ENCODE measurements at regions not wholly inside any gene's neighbourhood (a gene's known extent, or its start where the extent isn't known, plus 50 kb on each side); places are given as distances from the start of the nearest gene placed in this dataset.
"Not testable (repeated sequence)": the region's sequence is repeated elsewhere in the genome, so short reads cannot be mapped to it uniquely, and the experiment has no call there.

DNA sequence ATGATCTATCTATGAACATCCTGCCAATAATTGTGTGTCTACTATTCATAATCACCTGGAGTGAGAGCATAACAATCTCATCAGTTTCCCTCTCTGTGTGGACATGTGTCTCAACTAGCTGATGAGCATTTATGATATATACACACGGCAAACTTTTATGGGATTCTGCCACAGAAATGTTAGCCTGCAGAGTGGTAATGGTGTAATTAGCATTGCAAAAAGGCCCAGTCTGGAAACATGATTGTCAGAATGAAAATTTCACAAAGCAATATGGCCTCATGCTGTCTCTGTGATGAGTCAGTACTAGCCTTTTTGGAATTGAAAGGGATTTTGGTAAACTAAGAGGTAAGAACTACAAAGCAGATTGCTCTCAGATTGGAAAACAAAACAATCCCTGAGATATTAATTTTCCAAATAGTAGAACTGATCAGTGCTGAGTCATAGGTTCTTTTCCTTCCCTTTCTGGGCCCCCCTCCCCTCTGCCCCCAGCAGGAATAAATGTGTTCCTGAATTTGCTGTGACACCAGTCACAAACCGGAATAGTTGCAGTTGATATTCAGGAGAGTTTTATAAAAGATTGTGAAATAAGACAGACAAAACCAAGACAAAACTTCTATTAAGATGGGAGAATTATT lies 189.2 kb downstream of the OSR1 start:
- no peaks in the 10 kb centered on the region for H3K27me3 Mint-ChIP-seq
- POLR2A ChIA-PET = no interaction called here
- no peaks in the 10 kb centered on the region for H3K36me3 Mint-ChIP-seq
- no peak for ATAC-seq (ENCODE audit: low read depth)
- H3K27ac Mint-ChIP-seq = no peak overlapping the region
- peaks cover 2% of the 10 kb centered on the region for H3K9me3 Mint-ChIP-seq
- H3K4me1 Mint-ChIP-seq = no peaks in the 10 kb centered on the region
- H3K4me3 Mint-ChIP-seq = no peak overlapping the region
- DNase-seq = no peak

DNA sequence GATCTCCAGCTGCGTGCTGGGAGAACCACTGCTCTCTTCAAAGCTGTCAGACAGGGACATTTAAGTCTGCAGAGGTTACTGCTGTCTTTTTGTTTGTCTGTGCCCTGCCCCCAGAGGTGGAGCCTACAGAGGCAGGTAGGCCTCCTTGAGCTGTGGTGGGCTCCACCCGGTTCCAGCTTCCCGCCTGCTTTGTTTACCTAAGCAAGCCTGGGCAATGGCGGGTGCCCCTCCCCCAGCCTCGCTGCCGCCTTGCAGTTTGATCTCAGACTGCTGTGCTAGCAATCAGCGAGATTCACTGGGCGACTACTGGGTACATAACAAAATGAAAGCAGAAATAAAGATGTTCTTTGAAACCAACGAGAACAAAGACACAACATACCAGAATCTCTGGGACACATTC lies 194.3 kb downstream of the OSR1 start:
- ATAC-seq (ENCODE audit: low read depth); H3K27ac Mint-ChIP-seq; H3K9me3 Mint-ChIP-seq; H3K36me3 Mint-ChIP-seq; H3K27me3 Mint-ChIP-seq; DNase-seq; POLR2A ChIA-PET; H3K4me3 Mint-ChIP-seq; H3K4me1 Mint-ChIP-seq: not testable (repeated sequence)

DNA sequence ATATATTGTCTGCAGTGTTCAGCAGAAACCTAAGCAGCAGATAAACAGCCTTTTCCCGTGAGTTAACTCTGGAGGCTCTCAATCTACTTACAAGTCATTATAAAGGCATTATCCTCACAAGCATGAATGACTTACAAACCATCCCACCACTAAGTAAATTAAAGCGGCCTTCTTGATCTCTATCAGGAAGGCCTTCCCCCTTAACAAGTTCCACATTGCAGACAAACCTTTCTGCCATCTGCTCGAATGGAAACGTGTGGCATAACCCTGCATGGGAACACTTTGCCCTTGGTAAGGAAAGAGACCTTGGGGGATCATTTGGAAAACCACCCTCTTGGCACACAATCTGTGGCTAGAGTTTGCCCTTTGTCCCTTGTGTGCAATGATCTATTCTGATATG lies 199.5 kb downstream of the OSR1 start:
- Mint-ChIP-seq H3K9me3 (peaks cover 3% of the 10 kb centered on the region), H3K36me3 (no peaks in the 10 kb centered on the region), H3K27ac (no peak overlapping the region), H3K4me3 (no peak overlapping the region), H3K4me1 (no peaks in the 10 kb centered on the region), H3K27me3 (no peaks in the 10 kb centered on the region)
- ATAC-seq (ENCODE audit: low read depth) (no peak), DNase-seq (no peak)
- POLR2A ChIA-PET = no interaction called here

DNA sequence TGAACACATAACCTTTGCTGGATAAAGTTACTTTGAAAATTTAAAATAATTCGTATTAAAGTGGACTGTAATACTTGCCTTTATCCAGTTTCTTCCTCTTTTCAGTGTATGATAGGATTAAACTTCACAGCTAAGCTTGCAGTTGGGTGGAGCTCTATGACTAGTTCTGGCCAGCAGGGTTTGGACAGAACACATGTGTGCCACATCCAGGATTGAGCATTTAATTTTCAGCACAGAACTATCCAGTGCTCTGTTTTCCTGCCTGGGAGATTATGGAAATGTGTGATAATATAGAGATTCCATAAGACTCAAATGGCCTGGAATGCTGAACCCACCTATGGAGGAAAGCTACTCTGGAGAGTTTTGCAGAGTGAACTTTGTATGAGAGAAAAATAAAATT lies 200.2 kb downstream of the OSR1 start:
- H3K9me3 Mint-ChIP-seq = peaks cover 3% of the 10 kb centered on the region
- DNase-seq (no peak), ATAC-seq (ENCODE audit: low read depth) (no peak)
- no peaks in the 10 kb centered on the region for H3K4me1 Mint-ChIP-seq
- POLR2A ChIA-PET = no interaction called here
- no peaks in the 10 kb centered on the region for H3K27me3 Mint-ChIP-seq
- no peaks in the 10 kb centered on the region for H3K36me3 Mint-ChIP-seq
- H3K27ac Mint-ChIP-seq = no peak overlapping the region
- no peak overlapping the region for H3K4me3 Mint-ChIP-seq

DNA sequence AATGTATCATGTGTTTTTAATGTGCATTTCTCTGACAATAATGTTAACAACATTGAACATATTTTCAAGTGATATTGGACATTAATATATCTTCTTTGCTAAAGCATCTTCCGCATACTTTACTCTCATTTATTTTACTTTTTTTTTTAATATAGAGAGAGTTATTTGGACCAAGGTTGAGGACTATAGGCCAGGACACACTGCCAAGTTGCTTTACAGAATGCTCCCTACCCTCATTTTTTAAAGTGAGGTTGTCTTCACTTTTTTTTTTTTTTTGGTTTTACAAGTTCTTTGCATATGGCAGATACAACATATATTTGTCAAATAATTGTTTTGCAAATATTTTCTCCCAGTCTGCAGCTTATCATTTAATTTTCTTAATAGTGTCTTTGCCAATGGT lies 201.8 kb downstream of the OSR1 start:
- POLR2A ChIA-PET = no interaction called here
- DNase-seq (no peak), ATAC-seq (ENCODE audit: low read depth) (no peak)
- peaks cover 5% of the 10 kb centered on the region for H3K9me3 Mint-ChIP-seq
- H3K27ac Mint-ChIP-seq = no peak overlapping the region
- no peaks in the 10 kb centered on the region for H3K27me3 Mint-ChIP-seq
- H3K4me3 Mint-ChIP-seq = no peak overlapping the region
- H3K36me3 Mint-ChIP-seq = no peaks in the 10 kb centered on the region
- H3K4me1 Mint-ChIP-seq = no peaks in the 10 kb centered on the region

DNA sequence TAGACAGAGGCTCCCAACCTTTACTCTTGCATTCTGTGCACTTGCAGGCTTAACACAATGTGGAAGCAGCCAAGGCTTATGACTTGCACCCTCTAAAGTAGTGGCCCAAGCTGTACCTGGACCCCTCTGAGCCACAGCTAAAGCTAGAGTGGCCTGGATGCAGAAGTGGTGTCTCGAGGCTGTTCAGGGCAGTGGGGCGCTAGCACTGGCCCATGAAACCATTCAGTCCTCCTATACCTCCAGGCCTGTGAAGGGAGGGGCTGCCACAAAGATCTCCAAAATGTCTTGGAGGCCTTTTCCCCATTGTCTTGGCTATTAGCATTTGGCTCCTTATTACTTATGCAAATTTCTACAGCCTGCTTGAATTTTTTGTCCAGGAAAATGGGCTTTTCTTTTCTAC lies 207.7 kb downstream of the OSR1 start:
- H3K4me1 Mint-ChIP-seq = no peaks in the 10 kb centered on the region
- no peaks in the 10 kb centered on the region for H3K36me3 Mint-ChIP-seq
- H3K27me3 Mint-ChIP-seq = no peaks in the 10 kb centered on the region
- no peak overlapping the region for H3K4me3 Mint-ChIP-seq
- ATAC-seq (ENCODE audit: low read depth) = no peak
- no peak overlapping the region for H3K27ac Mint-ChIP-seq
- no peak for DNase-seq
- peaks cover 10% of the 10 kb centered on the region for H3K9me3 Mint-ChIP-seq
- POLR2A ChIA-PET = no interaction called here

DNA sequence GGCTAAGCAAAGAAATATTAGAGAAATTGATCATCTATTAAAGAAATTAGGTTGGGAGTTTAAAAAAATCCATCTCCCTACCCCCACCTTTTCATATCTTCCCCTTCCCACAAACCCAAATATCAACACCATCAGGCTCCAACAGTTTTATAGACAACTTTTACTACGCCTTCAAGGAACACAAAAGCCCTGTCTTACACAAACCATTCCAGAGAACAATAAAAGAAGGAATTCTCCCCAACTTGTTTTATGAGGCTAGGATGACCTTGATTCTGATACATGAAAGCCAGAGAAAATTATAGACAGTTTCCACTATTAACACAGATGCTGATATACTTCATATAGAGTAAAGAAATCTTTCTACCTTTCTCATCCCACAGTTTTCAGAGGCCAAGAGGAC lies 211.6 kb downstream of the OSR1 start:
- POLR2A ChIA-PET = no interaction called here
- H3K4me3 Mint-ChIP-seq = no peak overlapping the region
- no peaks in the 10 kb centered on the region for H3K4me1 Mint-ChIP-seq
- H3K27me3 Mint-ChIP-seq = no peaks in the 10 kb centered on the region
- ATAC-seq (ENCODE audit: low read depth) (no peak), DNase-seq (no peak)
- no peak overlapping the region for H3K27ac Mint-ChIP-seq
- peaks cover 7% of the 10 kb centered on the region for H3K9me3 Mint-ChIP-seq
- H3K36me3 Mint-ChIP-seq = no peaks in the 10 kb centered on the region

DNA sequence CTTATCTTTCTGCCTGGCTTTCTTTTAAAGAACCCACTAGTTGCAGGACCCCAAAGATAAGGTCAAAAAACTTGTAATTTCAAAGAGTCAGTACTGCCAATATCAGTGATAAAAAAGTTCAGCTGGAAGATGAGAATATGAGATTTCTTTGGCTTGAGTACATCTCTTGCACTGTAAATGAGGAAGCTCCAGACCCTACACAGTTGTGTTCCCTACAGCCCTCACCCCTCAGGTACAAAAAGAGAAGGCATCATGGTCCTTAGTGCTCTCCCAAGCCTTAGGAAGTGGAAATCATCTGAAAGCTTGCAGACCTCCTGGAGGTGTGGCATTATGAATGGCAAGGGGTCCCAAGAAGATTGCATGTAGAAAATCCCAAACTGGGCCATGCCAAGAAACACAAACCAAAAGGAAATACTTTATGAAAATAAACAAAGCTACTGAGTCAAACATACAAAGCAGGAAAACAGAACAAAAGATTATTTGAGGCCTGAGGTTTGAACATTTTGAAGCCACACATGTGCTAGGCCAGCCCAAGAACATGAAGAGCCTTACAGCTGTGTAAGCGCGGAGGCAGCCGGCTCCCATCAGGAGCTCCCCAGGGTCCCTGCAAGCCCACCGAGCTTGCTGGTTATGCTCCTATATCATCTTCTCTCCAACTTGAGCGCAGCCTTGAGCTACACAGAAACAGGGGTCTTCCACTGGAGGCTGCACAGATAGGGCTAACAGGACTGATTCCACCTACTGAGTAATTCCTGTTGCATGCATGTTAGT lies 217.0 kb downstream of the OSR1 start:
- Mint-ChIP-seq H3K4me1 (no peaks in the 10 kb centered on the region), H3K27me3 (no peaks in the 10 kb centered on the region), H3K9me3 (no peaks in the 10 kb centered on the region), H3K4me3 (no peak overlapping the region), H3K27ac (no peak overlapping the region), H3K36me3 (no peaks in the 10 kb centered on the region)
- POLR2A ChIA-PET = no interaction called here
- DNase-seq = no peak
- no peak for ATAC-seq (ENCODE audit: low read depth)

DNA sequence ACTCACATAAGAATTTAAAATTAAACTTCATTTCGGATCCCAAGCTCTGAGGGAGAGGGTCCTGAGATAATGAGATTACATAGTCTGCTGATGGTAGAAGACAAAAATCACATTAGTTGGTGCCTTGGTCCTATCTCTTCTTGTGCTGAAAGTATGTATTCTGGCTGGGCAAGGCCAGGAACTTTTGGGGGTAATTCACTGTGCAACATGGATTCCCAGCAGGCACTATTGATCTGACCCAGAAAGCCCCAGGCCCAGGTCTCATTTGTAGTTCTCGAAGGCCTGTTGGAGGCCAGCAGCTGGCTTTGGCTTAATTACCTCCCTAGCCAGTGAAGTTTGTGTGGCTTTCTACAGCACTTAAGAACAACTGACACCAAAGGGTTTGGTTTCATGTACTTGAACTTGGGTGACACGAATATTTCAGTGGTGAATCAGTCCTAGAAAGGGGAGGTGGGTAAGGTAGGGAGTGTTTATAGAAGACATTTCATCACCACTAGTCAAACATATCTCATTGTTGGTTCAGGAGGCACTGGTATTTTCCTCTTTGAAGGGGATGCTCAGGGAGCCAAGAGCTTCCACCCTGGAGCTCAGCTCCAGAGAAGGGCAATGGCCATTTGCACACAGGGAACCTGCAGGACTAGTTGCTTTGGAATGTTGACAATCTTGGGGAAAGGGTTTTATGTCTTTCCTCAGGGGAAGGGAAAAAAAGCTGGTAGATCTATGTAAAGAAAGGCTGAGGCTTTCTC lies 217.8 kb downstream of the OSR1 start:
- Mint-ChIP-seq H3K9me3 (no peaks in the 10 kb centered on the region), H3K4me3 (no peak overlapping the region), H3K36me3 (no peaks in the 10 kb centered on the region), H3K27me3 (no peaks in the 10 kb centered on the region), H3K4me1 (no peaks in the 10 kb centered on the region), H3K27ac (no peak overlapping the region)
- DNase-seq = no peak
- POLR2A ChIA-PET = no interaction called here
- no peak for ATAC-seq (ENCODE audit: low read depth)

DNA sequence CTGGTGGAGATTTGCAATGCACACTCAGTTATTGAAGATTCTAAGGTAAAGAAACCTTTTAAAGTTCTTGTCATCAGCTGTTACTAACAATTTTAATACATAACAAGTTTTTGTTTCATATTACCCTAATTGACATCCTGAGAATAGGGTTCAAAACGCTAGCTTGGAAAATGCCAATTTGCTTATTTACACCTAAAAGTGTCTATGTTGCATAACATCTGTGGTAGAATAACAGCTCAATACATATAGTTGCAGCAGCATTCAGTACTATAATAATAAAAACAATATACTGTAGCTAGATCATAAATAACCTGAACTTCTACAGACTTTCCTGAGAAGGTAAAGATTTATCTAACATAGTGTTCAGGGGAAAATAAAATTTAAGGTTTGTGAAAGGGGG lies 219.0 kb downstream of the OSR1 start:
- Mint-ChIP-seq H3K4me1 (no peaks in the 10 kb centered on the region), H3K27me3 (no peaks in the 10 kb centered on the region), H3K36me3 (no peaks in the 10 kb centered on the region), H3K4me3 (no peak overlapping the region), H3K9me3 (no peaks in the 10 kb centered on the region), H3K27ac (no peak overlapping the region)
- no peak for DNase-seq
- POLR2A ChIA-PET = no interaction called here
- no peak for ATAC-seq (ENCODE audit: low read depth)

DNA sequence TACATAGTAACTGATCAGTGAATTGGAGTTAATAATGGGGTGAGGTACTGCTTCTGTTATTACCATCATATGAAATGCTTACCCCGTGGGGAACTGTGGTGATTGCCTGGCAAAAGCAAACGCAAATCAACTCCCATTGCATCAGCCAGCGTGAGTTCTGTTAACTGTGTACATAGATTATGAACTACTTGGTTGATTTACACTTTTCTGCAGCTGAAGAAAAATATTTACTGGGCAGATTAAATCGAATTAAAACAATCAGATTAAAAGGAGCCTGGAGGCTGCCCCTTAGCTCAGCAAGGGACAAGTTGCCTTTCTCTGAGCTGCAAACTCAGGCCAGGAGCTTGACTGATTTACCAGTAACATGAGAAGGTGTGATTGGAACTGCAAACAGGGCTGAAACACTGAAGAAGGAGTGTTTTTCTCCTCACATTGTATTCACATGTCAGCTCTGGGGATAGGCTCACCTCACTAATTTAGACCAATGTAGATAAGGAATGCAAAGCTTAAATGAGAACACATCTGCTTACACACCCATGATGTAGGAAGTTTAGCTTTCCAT lies 220.1 kb downstream of the OSR1 start:
- DNase-seq (no peak), ATAC-seq (ENCODE audit: low read depth) (no peak)
- H3K4me3 Mint-ChIP-seq = no peak overlapping the region
- no peaks in the 10 kb centered on the region for H3K27me3 Mint-ChIP-seq
- H3K36me3 Mint-ChIP-seq = no peaks in the 10 kb centered on the region
- no peak overlapping the region for H3K27ac Mint-ChIP-seq
- POLR2A ChIA-PET = no interaction called here
- peaks cover 2% of the 10 kb centered on the region for H3K9me3 Mint-ChIP-seq
- H3K4me1 Mint-ChIP-seq = no peaks in the 10 kb centered on the region

DNA sequence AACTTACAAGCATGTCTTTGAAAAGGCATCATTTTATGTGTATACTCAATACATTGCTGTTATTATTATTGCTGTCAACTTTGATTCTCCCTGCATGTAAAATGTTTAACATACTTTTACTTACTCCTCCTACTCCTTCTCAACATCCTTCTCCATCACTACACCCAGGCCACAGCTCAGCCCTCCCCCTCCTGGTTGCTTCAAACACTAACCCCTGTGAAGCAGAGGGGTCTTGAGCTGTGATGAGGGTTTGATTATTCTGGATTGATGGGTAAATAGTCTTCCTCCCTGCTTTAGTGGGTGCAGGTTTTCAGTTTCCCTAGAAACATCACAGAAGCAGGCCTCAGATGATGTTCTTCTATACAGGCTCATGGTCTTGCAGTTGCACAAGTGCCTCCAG lies 221.0 kb downstream of the OSR1 start:
- Mint-ChIP-seq H3K4me3 (no peak overlapping the region), H3K4me1 (no peaks in the 10 kb centered on the region), H3K27ac (no peak overlapping the region), H3K9me3 (peaks cover 2% of the 10 kb centered on the region), H3K36me3 (no peaks in the 10 kb centered on the region), H3K27me3 (no peaks in the 10 kb centered on the region)
- POLR2A ChIA-PET = no interaction called here
- ATAC-seq (ENCODE audit: low read depth) (no peak), DNase-seq (no peak)

DNA sequence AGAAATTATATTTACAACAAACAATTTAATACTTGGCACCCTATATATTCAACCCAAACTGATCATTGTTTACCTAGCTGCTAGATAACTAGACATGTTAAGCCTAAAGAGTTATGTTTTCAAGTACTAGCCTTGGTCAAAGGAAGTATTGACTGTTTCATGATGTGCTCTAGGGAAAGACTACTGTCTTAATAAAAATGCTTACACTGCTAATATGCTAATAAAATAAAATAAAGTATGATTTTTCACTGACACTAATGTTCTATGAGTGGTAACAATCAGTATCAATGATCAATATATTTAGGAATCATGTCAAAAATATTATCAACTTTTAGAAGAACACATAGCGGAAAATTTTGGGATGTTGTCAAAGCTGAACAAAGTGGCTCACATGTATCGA lies 225.5 kb downstream of the OSR1 start:
- Mint-ChIP-seq H3K27ac (no peak overlapping the region), H3K4me3 (no peak overlapping the region), H3K4me1 (peaks cover 5% of the 10 kb centered on the region), H3K27me3 (no peaks in the 10 kb centered on the region), H3K36me3 (no peaks in the 10 kb centered on the region), H3K9me3 (peaks cover 7% of the 10 kb centered on the region)
- ATAC-seq (ENCODE audit: low read depth) (no peak), DNase-seq (no peak)
- POLR2A ChIA-PET = no interaction called here

DNA sequence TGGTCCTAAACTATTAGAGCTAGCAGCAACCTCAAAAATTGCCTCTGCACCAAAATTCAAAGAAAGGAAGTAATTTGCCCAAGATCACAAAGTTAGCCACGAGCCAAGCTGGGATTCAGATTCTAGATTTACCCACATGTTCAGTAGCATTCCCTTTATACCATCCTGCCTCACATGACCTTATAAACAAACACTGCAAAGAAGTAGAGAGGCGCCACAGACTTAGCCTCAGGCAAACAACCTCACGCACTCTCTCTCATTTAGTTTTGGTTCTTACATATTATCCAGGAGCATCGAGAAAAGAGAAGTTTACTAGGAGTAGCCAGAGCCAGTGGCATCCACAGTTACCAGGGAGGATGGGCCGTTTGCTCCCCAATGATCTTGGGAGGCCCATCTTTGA lies 226.6 kb downstream of the OSR1 start:
- Mint-ChIP-seq H3K4me3 (no peak overlapping the region), H3K9me3 (peaks cover 7% of the 10 kb centered on the region), H3K36me3 (no peaks in the 10 kb centered on the region), H3K27me3 (no peaks in the 10 kb centered on the region), H3K4me1 (peaks cover 5% of the 10 kb centered on the region), H3K27ac (no peak overlapping the region)
- DNase-seq = no peak
- no peak for ATAC-seq (ENCODE audit: low read depth)
- POLR2A ChIA-PET = no interaction called here

All from activated naive CD8-positive, alpha-beta T cell treated with anti-CD3 and anti-CD28 coated beads, Interleukin-2, amount 10 ng/mL, durations not matched to agents 7 days and 5 days (primary cell).